ENCODE measurements at regions not wholly inside any gene's neighbourhood (a gene's known extent, or its start where the extent isn't known, plus 50 kb on each side); places are given as distances from the start of the nearest gene placed in this dataset.
A peak's percentile ranks its signal among the peaks of the same experiment; 100 is the strongest.
"Not testable (repeated sequence)": the region's sequence is repeated elsewhere in the genome, so short reads cannot be mapped to it uniquely, and the experiment has no call there.

GRCh38 chr20:39717936-39718335 is 755.8 kb downstream of the DHX35 start:
- Histone ChIP-seq H3K4me1 (ENCODE audit: control insufficient read depth, insufficient read depth, low read length) (no peaks in the 10 kb centered on the region), H3K36me3 (ENCODE audit: control insufficient read depth, insufficient read depth, low read length) (no peaks in the 10 kb centered on the region), H3K9me3 (ENCODE audit: control insufficient read depth, insufficient read depth, low read length) (no peaks in the 10 kb centered on the region), H3K4me3 (ENCODE audit: low read depth, low read length) (no peak overlapping the region), H3K27me3 (ENCODE audit: control insufficient read depth, insufficient read depth, low read length) (no peaks in the 10 kb centered on the region), H3K27ac (ENCODE audit: low read depth, low read length) (no peak overlapping the region)
- 78% methylated on average over 5 of the region's 5 CpGs for WGBS (ENCODE audit: insufficient coverage)
- DNase-seq (ENCODE audit: low read depth in 4 of 6, low spot score in 6 of 6): no peak

DNA sequence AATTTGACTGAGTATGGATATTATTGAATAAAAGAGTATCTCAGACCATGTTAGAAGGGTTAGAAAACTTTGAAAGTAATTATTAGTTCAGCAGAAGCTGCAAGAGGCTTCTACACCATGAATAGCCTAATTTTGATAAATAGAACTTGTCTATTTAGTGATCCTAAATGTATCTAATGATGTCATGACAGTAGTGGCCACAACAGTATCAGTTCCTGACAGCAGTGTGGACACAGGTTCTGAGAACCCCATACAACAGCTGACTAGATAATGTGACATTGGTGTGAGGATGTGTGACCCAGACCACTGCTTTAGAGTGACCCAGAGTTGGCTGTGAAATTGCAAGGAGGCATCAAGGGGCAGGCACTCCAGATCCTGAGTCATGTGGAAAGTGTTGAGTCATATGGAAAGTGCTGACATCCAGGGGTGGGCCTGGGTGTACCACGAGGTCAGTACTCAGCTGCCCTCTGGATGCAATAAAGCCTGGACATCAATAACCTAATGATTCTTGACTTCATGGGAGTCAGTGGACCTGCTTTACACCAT is 754.7 kb downstream of the DHX35 start:
- H3K27ac ChIP-seq (ENCODE audit: low read depth, low read length): no peak overlapping the region
- H3K36me3 ChIP-seq (ENCODE audit: control insufficient read depth, insufficient read depth, low read length): no peaks in the 10 kb centered on the region
- H3K4me1 ChIP-seq (ENCODE audit: control insufficient read depth, insufficient read depth, low read length): no peaks in the 10 kb centered on the region
- no peaks in the 10 kb centered on the region for H3K9me3 ChIP-seq (ENCODE audit: control insufficient read depth, insufficient read depth, low read length)
- H3K4me3 ChIP-seq (ENCODE audit: low read depth, low read length): no peak overlapping the region
- no peaks in the 10 kb centered on the region for H3K27me3 ChIP-seq (ENCODE audit: control insufficient read depth, insufficient read depth, low read length)
- DNase-seq (ENCODE audit: low read depth in 4 of 6, low spot score in 6 of 6): no peak
- WGBS (ENCODE audit: insufficient coverage): 63% methylated on average over 1 of the region's 1 CpG

GRCh38 chr20:39713076-39713840 is 751.1 kb downstream of the DHX35 start:
- Histone ChIP-seq H3K27ac (ENCODE audit: low read depth, low read length) (no peak overlapping the region), H3K4me3 (ENCODE audit: low read depth, low read length) (no peak overlapping the region), H3K36me3 (ENCODE audit: control insufficient read depth, insufficient read depth, low read length) (no peaks in the 10 kb centered on the region), H3K4me1 (ENCODE audit: control insufficient read depth, insufficient read depth, low read length) (no peaks in the 10 kb centered on the region), H3K9me3 (ENCODE audit: control insufficient read depth, insufficient read depth, low read length) (no peaks in the 10 kb centered on the region), H3K27me3 (ENCODE audit: control insufficient read depth, insufficient read depth, low read length) (no peaks in the 10 kb centered on the region)
- DNase-seq (ENCODE audit: low read depth in 4 of 6, low spot score in 6 of 6): peak in 1 of 6 donors; percentile 69
- 89% methylated on average over 4 of the region's 4 CpGs for WGBS (ENCODE audit: insufficient coverage)

GRCh38 chr20:39706184-39706663 is 744.1 kb downstream of the DHX35 start:
- H3K27ac ChIP-seq (ENCODE audit: low read depth, low read length): no peak overlapping the region
- no peaks in the 10 kb centered on the region for H3K4me1 ChIP-seq (ENCODE audit: control insufficient read depth, insufficient read depth, low read length)
- WGBS (ENCODE audit: insufficient coverage): no CpG with 5 or more reads among the region's 3 CpGs
- no peaks in the 10 kb centered on the region for H3K9me3 ChIP-seq (ENCODE audit: control insufficient read depth, insufficient read depth, low read length)
- peak in 4 of 6 donors; percentile 6 to 72 (median 30) for DNase-seq (ENCODE audit: low read depth in 4 of 6, low spot score in 6 of 6)
- H3K4me3 ChIP-seq (ENCODE audit: low read depth, low read length): no peak overlapping the region
- H3K36me3 ChIP-seq (ENCODE audit: control insufficient read depth, insufficient read depth, low read length): no peaks in the 10 kb centered on the region
- no peaks in the 10 kb centered on the region for H3K27me3 ChIP-seq (ENCODE audit: control insufficient read depth, insufficient read depth, low read length)

DNA sequence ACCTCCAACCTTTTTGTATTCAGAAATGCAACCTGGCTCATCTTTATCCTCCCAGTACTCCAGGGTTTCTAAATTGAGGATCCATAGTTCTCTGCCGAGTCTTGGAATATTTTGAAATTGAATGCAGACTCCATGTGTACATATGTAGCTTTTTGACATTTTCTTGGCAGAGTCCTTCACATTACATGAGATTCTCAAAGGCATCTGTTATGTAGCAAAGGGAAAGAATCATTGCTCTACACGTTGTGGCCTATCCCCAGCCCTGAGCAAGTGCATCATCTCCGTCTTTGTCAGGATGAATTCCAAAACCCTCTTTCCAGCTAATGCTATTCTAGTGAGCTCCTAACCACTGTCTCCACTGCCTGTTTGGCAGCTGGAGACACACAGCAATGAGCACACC is 742.9 kb downstream of the DHX35 start:
- Histone ChIP-seq H3K4me3 (ENCODE audit: low read depth, low read length) (no peak overlapping the region), H3K36me3 (ENCODE audit: control insufficient read depth, insufficient read depth, low read length) (no peaks in the 10 kb centered on the region), H3K4me1 (ENCODE audit: control insufficient read depth, insufficient read depth, low read length) (no peaks in the 10 kb centered on the region), H3K27ac (ENCODE audit: low read depth, low read length) (no peak overlapping the region), H3K9me3 (ENCODE audit: control insufficient read depth, insufficient read depth, low read length) (no peaks in the 10 kb centered on the region), H3K27me3 (ENCODE audit: control insufficient read depth, insufficient read depth, low read length) (no peaks in the 10 kb centered on the region)
- peak in 1 of 6 donors; percentile 78 for DNase-seq (ENCODE audit: low read depth in 4 of 6, low spot score in 6 of 6)
- 73% methylated on average over 3 of the region's 3 CpGs for WGBS (ENCODE audit: insufficient coverage)

GRCh38 chr20:39703357-39703756 is 741.2 kb downstream of the DHX35 start:
- H3K27ac ChIP-seq (ENCODE audit: low read depth, low read length); H3K36me3 ChIP-seq (ENCODE audit: control insufficient read depth, insufficient read depth, low read length); H3K4me1 ChIP-seq (ENCODE audit: control insufficient read depth, insufficient read depth, low read length); H3K9me3 ChIP-seq (ENCODE audit: control insufficient read depth, insufficient read depth, low read length); H3K27me3 ChIP-seq (ENCODE audit: control insufficient read depth, insufficient read depth, low read length); H3K4me3 ChIP-seq (ENCODE audit: low read depth, low read length); DNase-seq (ENCODE audit: low read depth in 4 of 6, low spot score in 6 of 6): not testable (repeated sequence)
- WGBS (ENCODE audit: insufficient coverage): no CpG with 5 or more reads among the region's 3 CpGs

GRCh38 chr20:39702701-39703349 is 740.7 kb downstream of the DHX35 start:
- no peaks in the 10 kb centered on the region for H3K36me3 ChIP-seq (ENCODE audit: control insufficient read depth, insufficient read depth, low read length)
- H3K4me3 ChIP-seq (ENCODE audit: low read depth, low read length): no peak overlapping the region
- H3K9me3 ChIP-seq (ENCODE audit: control insufficient read depth, insufficient read depth, low read length): no peaks in the 10 kb centered on the region
- no peaks in the 10 kb centered on the region for H3K27me3 ChIP-seq (ENCODE audit: control insufficient read depth, insufficient read depth, low read length)
- DNase-seq (ENCODE audit: low read depth in 4 of 6, low spot score in 6 of 6): peak in 1 of 6 donors; percentile 63
- H3K4me1 ChIP-seq (ENCODE audit: control insufficient read depth, insufficient read depth, low read length): no peaks in the 10 kb centered on the region
- 31% methylated on average over 1 of the region's 1 CpG for WGBS (ENCODE audit: insufficient coverage)
- no peak overlapping the region for H3K27ac ChIP-seq (ENCODE audit: low read depth, low read length)

DNA sequence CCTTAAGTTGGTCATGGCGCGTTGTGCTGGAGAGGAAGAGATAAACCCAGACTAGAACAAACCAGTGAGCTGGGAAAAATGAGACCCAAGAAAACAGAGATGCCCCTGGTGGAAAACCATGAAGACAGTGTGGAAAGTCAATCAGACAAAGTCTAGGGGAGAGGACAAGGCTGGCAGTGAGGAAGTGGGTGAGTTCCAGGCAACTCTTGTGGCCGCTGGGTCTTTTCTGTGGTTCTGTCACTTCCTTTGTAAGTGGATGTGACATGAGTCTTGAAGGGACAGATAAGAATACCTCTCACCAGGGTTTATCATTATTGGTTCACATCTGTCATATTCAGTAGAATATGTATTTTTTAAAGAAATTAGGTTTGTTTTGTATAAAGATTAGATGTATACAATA is 738.4 kb downstream of the DHX35 start:
- Histone ChIP-seq H3K9me3 (ENCODE audit: control insufficient read depth, insufficient read depth, low read length) (no peaks in the 10 kb centered on the region), H3K27me3 (ENCODE audit: control insufficient read depth, insufficient read depth, low read length) (no peaks in the 10 kb centered on the region), H3K27ac (ENCODE audit: low read depth, low read length) (no peak overlapping the region), H3K4me1 (ENCODE audit: control insufficient read depth, insufficient read depth, low read length) (no peaks in the 10 kb centered on the region), H3K36me3 (ENCODE audit: control insufficient read depth, insufficient read depth, low read length) (no peaks in the 10 kb centered on the region), H3K4me3 (ENCODE audit: low read depth, low read length) (no peak overlapping the region)
- WGBS (ENCODE audit: insufficient coverage): no CpG with 5 or more reads among the region's 3 CpGs
- DNase-seq (ENCODE audit: low read depth in 4 of 6, low spot score in 6 of 6): no peak

- DNase-seq (ENCODE audit: low read depth in 4 of 6, low spot score in 6 of 6): no peak
These were observed 737.1 kb downstream of the DHX35 start for GRCh38 chr20:39699166-39699725.

More at GRCh38 chr20:39699166-39699725, 737.1 kb downstream of the DHX35 start:
- 79% methylated on average over 2 of the region's 2 CpGs for WGBS (ENCODE audit: insufficient coverage)
- no peaks in the 10 kb centered on the region for H3K4me1 ChIP-seq (ENCODE audit: control insufficient read depth, insufficient read depth, low read length)
- H3K27me3 ChIP-seq (ENCODE audit: control insufficient read depth, insufficient read depth, low read length): no peaks in the 10 kb centered on the region
- H3K36me3 ChIP-seq (ENCODE audit: control insufficient read depth, insufficient read depth, low read length): no peaks in the 10 kb centered on the region
- H3K9me3 ChIP-seq (ENCODE audit: control insufficient read depth, insufficient read depth, low read length): no peaks in the 10 kb centered on the region
- no peak overlapping the region for H3K4me3 ChIP-seq (ENCODE audit: low read depth, low read length)
- H3K27ac ChIP-seq (ENCODE audit: low read depth, low read length): no peak overlapping the region
